Epithelial cell of esophagus (primary cell): ENCODE measurements at regions not wholly inside any gene's neighbourhood (a gene's known extent, or its start where the extent isn't known, plus 50 kb on each side); places are given as distances from the start of the nearest gene placed in this dataset.

ENCODE experiments used
- DNase-seq: peaks from one replicate; pipeline ENCODE4 v3.0.0; 2010; ENCODE audit warnings: low read depth
- H3K4me3 ChIP-seq: 2 replicates; pipeline ENCODE4 v1.5.1; 2011; ENCODE audit warnings: mild to moderate bottlenecking, low read length, control low read depth
- CTCF ChIP-seq: IDR thresholded peaks from 2 replicates; pipeline ENCODE4 v1.5.1; 2011; ENCODE audit warnings: low read depth, mild to moderate bottlenecking, low read length, control low read depth, inconsistent platforms; ENCODE audit not compliant: insufficient read depth; ENCODE audit errors: missing control alignments

GRCh38 chr17:72485596-72485995 is 364.8 kb downstream of the SOX9 start:
- no peak for TF ChIP-seq CTCF
- DNase-seq = no peak
- no peak overlapping the region for H3K4me3 ChIP-seq

GRCh38 chr17:72486806-72487205 is 366.0 kb downstream of the SOX9 start:
- DNase-seq = no peak
- TF ChIP-seq CTCF = no peak
- no peak overlapping the region for H3K4me3 ChIP-seq

- H3K4me3 ChIP-seq = no peak overlapping the region
- no peak for TF ChIP-seq CTCF
- no peak for DNase-seq
These were observed 367.1 kb downstream of the SOX9 start for GRCh38 chr17:72487731-72488494.

GRCh38 chr17:72488555-72489271 is 367.9 kb downstream of the SOX9 start:
- TF ChIP-seq CTCF = no peak
- H3K4me3 ChIP-seq = no peak overlapping the region
- DNase-seq = no peak

GRCh38 chr17:72489272-72489641 is 368.4 kb downstream of the SOX9 start:
- no peak for DNase-seq
- no peak for TF ChIP-seq CTCF
- no peak overlapping the region for H3K4me3 ChIP-seq

GRCh38 chr17:72491102-72491501 is 370.3 kb downstream of the SOX9 start:
- DNase-seq = peak; percentile 50
- no peak overlapping the region for H3K4me3 ChIP-seq
- TF ChIP-seq CTCF = no peak
